Thyroid gland (tissue), 4 donors: ENCODE measurements at regions not wholly inside any gene's neighbourhood (a gene's known extent, or its start where the extent isn't known, plus 50 kb on each side); places are given as distances from the start of the nearest gene placed in this dataset.

Experiments
- CTCF ChIP-seq, 6 experiments: fragments of 200-600 bp in 3 of 6; fragments of 450-650 bp in 3 of 6; sonication (generic) in 3 of 6; IDR thresholded peaks; one replicate each; pipeline ENCODE4 v1.5.1; 2016 to 2019; ENCODE audit warnings: antibody characterized with exemption in 6 of 6, mild to moderate bottlenecking in 2 of 6, inconsistent platforms in 1 of 6, moderate library complexity in 1 of 6
- POLR2A ChIP-seq, 2 donors: fragments of 450-650 bp; IDR thresholded peaks; one replicate each; pipeline ENCODE4 v1.6.1; 2017; ENCODE audit warnings: antibody characterized with exemption in 2 of 2, mild to moderate bottlenecking in 2 of 2, moderate library complexity in 1 of 2

DNA sequence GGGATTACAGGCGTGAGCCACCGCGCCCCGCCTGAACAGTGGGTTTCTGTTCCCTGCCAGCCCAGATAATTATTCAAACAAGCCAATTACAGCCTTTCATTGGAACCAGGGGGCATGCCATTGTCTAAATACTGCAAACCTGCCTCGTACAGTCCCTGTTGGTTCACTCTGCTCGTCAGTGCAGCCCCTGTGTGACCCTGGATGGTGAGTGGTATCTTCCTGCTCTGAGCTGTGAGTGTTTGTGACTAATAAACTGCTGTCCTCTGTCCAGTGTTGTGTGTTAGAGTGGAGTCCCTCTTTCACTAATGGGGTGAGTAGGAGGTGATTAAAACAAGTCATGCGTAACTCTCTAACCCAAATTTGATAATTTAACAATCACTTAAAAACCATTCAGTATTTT lies 176.5 kb upstream of the FAM3C start:
- TF ChIP-seq POLR2A (IDR thresholded peaks at IDR 0.05) (no peak), CTCF (IDR thresholded peaks at IDR 0.05) (no peak)
